Right lobe of liver (tissue), 4 donors: ENCODE measurements at regions not wholly inside any gene's neighbourhood (a gene's known extent, or its start where the extent isn't known, plus 50 kb on each side); places are given as distances from the start of the nearest gene placed in this dataset.

Source experiments
- CTCF ChIP-seq, 4 donors: fragments of 200-600 bp in 3 of 4; fragments of 450-650 bp in 1 of 4; IDR thresholded peaks; one replicate each; pipeline versions ENCODE4 v1.5.1 to v1.8.0; 2016 to 2022; ENCODE audit warnings: antibody characterized with exemption in 4 of 4, mild to moderate bottlenecking in 2 of 4
- POLR2A ChIP-seq: fragments of 450-650 bp; IDR thresholded peaks from one replicate; pipeline ENCODE4 v1.6.1; 2017; ENCODE audit warnings: antibody characterized with exemption, mild to moderate bottlenecking
- donor health status: DM: no; HTN: no; CAD: no.
- donor health status: DM: no; HTN: no; CAD: no.
- donor health status: DM: no; HTN: yes; CAD: no.

- TF ChIP-seq CTCF (IDR thresholded peaks at IDR 0.05) (no peak), POLR2A (no peak)
These were observed 77.4 kb upstream of the PCDH8 start for GRCh38 chr13:52925775-52926285.
